HCT116 (cell line): ENCODE measurements at regions not wholly inside any gene's neighbourhood (a gene's known extent, or its start where the extent isn't known, plus 50 kb on each side); places are given as distances from the start of the nearest gene placed in this dataset.

Experiments used
- ATAC-seq: fragments of 200-7000 bp; cut with Tn5 transposase; 2 replicates; pipeline ENCODE4 v1.9.1; 2020; ENCODE audit warnings: mild to moderate bottlenecking, moderate library complexity
- BruUV-seq: library from RNA; stranded (reverse); fragments of 400-500 nt; replicated peaks from 2 replicates; lab custom pipeline; 2021; lab: Mats Ljungman, UMichigan
- CTCF ChIA-PET: fragments of 300-600 bp; sonication (Branson Sonifier 250); formaldehyde crosslinking; loops from one replicate; lab custom pipeline; 2021; ENCODE audit warnings: antibody characterized with exemption; lab: Charles Lee
- POLR2A ChIA-PET: fragments of 300-600, 350-600 bp; sonication (Branson Sonifier 250); formaldehyde crosslinking; loops from one replicate; lab custom pipeline; 2021; ENCODE audit warnings: antibody characterized with exemption; lab: Charles Lee
- RAD21 ChIA-PET, 2 experiments: fragments of 300-600 bp; sonication (Branson Sonifier 250); formaldehyde crosslinking; loops; one replicate each; lab custom pipeline; 2023; ENCODE audit warnings: low total read pairs in 2 of 2; ENCODE audit not compliant: uncharacterized antibody in 2 of 2, unreplicated experiment in 2 of 2, low non-redundant PET in 1 of 2; lab: Charles Lee
- DNase-seq: peaks from one replicate; pipeline ENCODE4 v3.0.0-alpha.2; 2010; ENCODE audit warnings: low read depth, low spot score
- H2AFZ ChIP-seq: fragments of 200-600 bp; shearing (Covaris generic), sonication (generic); 2 replicates; pipeline ENCODE4 v1.6.1; 2017; ENCODE audit warnings: low read depth, mixed run types, mixed read lengths, antibody characterized with exemption, low read length; ENCODE audit not compliant: poor library complexity, severe bottlenecking
- H3K27ac ChIP-seq: 2 replicates; pipeline ENCODE4 v1.5.1; 2012; ENCODE audit warnings: low read depth, low read length
- H3K27me3 ChIP-seq: fragments of 200-600 bp; sonication (generic); 2 replicates; pipeline ENCODE4 v1.6.1; 2016; ENCODE audit warnings: mixed run types, low read length, mixed read lengths; ENCODE audit not compliant: insufficient read depth
- H3K36me3 ChIP-seq, 2 experiments: fragments of 200-500 bp in 1 of 2; fragments of 200-600 bp in 1 of 2; sonication (Bioruptor generic) in 1 of 2; sonication (generic) in 1 of 2; 2 replicates each; pipeline versions ENCODE4 v1.5.1 to v1.6.1; 2014 to 2016; ENCODE audit warnings: low read length in 2 of 2, inconsistent platforms in 1 of 2, mixed read lengths in 1 of 2, mixed run types in 1 of 2; ENCODE audit not compliant: insufficient read depth in 2 of 2, control insufficient read depth in 1 of 2
- H3K4me1 ChIP-seq, 2 experiments: fragments of 200-600 bp in 1 of 2; sonication (generic) in 1 of 2; 2 replicates each; pipeline versions ENCODE4 v1.5.1 to v1.6.1; 2012 to 2017; ENCODE audit warnings: low read length in 2 of 2, inconsistent platforms in 1 of 2, mild to moderate bottlenecking in 1 of 2, mixed read lengths in 1 of 2, mixed run types in 1 of 2, moderate library complexity in 1 of 2; ENCODE audit not compliant: insufficient read depth in 2 of 2, control insufficient read depth in 1 of 2
- H3K4me2 ChIP-seq: fragments of 200-600 bp; sonication (generic); 2 replicates; pipeline ENCODE4 v1.6.1; 2017; ENCODE audit warnings: mixed run types, low read length, mixed read lengths
- H3K4me3 ChIP-seq, 2 experiments: fragments of 200-600 bp in 1 of 2; sonication (generic) in 1 of 2; replicated peaks in 1 of 2; 2 replicates each; pipeline ENCODE4 v1.5.1; 2011 to 2016; ENCODE audit warnings: low read length in 2 of 2, control low read depth in 1 of 2, low read depth in 1 of 2, mild to moderate bottlenecking in 1 of 2, mixed read lengths in 1 of 2, mixed run types in 1 of 2
- H3K79me2 ChIP-seq: fragments of 200-600 bp; sonication (generic); 2 replicates; pipeline ENCODE4 v1.6.1; 2017; ENCODE audit warnings: mild to moderate bottlenecking, mixed run types, low read length, moderate library complexity, mixed read lengths; ENCODE audit not compliant: insufficient read depth
- H3K9ac ChIP-seq: fragments of 200-600 bp; sonication (generic); 2 replicates; pipeline ENCODE4 v1.6.1; 2016; ENCODE audit warnings: low read length, mixed read lengths
- H3K9me2 ChIP-seq: fragments of 200-600 bp; sonication (generic), shearing (Covaris generic); 2 replicates; pipeline ENCODE4 v1.6.1; 2017; ENCODE audit warnings: mixed run types, mild to moderate bottlenecking, moderate library complexity; ENCODE audit not compliant: insufficient read depth
- H3K9me3 ChIP-seq, 2 experiments: fragments of 200-500 bp in 1 of 2; fragments of 200-600 bp in 1 of 2; sonication (Bioruptor generic) in 1 of 2; sonication (generic) in 1 of 2; 2 replicates each; pipeline ENCODE4 v1.6.1; 2014 to 2017; ENCODE audit warnings: low read length in 2 of 2, mixed read lengths in 2 of 2, inconsistent platforms in 1 of 2, low read depth in 1 of 2, mild to moderate bottlenecking in 1 of 2, mixed run types in 1 of 2, moderate library complexity in 1 of 2; ENCODE audit not compliant: control insufficient read depth in 1 of 2, insufficient read depth in 1 of 2
- H4K20me1 ChIP-seq: fragments of 200-600 bp; sonication (generic), shearing (Covaris generic); 2 replicates; pipeline ENCODE4 v1.6.1; 2017; ENCODE audit warnings: mixed run types, mild to moderate bottlenecking, moderate library complexity; ENCODE audit not compliant: insufficient read depth
- ATF3 ChIP-seq: IDR thresholded peaks from 2 replicates; pipeline ENCODE4 v1.6.1; 2012
- CBX3 ChIP-seq: IDR thresholded peaks from 2 replicates; pipeline ENCODE4 v1.6.1; 2012; ENCODE audit warnings: low read depth
- CEBPB ChIP-seq: IDR thresholded peaks from 2 replicates; pipeline ENCODE4 v1.6.1; 2012; ENCODE audit warnings: low read depth
- ELF1 ChIP-seq: IDR thresholded peaks from 2 replicates; pipeline ENCODE4 v1.6.1; 2012; ENCODE audit warnings: low read depth, borderline replicate concordance
- EZH2phosphoT487 ChIP-seq: fragments of 200-600 bp; IDR thresholded peaks from 2 replicates; pipeline ENCODE4 v1.6.1; 2018; ENCODE audit warnings: antibody characterized with exemption, borderline replicate concordance
- JUND ChIP-seq: IDR thresholded peaks from 2 replicates; pipeline ENCODE4 v1.6.1; 2012
- POLR2A ChIP-seq: IDR thresholded peaks from 2 replicates; pipeline ENCODE4 v1.7.0; 2011; ENCODE audit warnings: borderline replicate concordance; ENCODE audit not compliant: insufficient read depth, insufficient read length; ENCODE audit errors: extremely low read depth
- POLR2AphosphoS5 ChIP-seq: IDR thresholded peaks from 2 replicates; pipeline ENCODE4 v1.6.1; 2011; ENCODE audit warnings: mild to moderate bottlenecking, low read depth, low read length, moderate library complexity
- RAD21 ChIP-seq: IDR thresholded peaks from 2 replicates; pipeline ENCODE4 v1.6.1; 2012; ENCODE audit warnings: low read depth, mild to moderate bottlenecking
- REST ChIP-seq: IDR thresholded peaks from 2 replicates; pipeline ENCODE4 v1.6.1; 2012; ENCODE audit warnings: low read depth
- SIN3A ChIP-seq: IDR thresholded peaks from 2 replicates; pipeline ENCODE4 v1.6.1; 2012; ENCODE audit warnings: low read depth
- SP1 ChIP-seq: IDR thresholded peaks from 2 replicates; pipeline ENCODE4 v1.6.1; 2012; ENCODE audit warnings: low read depth
- SRF ChIP-seq: IDR thresholded peaks from 2 replicates; pipeline ENCODE4 v1.6.1; 2012; ENCODE audit warnings: low read depth
- ZNF274 ChIP-seq: fragments of 200-500 bp; sonication (Bioruptor generic); IDR thresholded peaks from 2 replicates; pipeline ENCODE4 v1.6.1; 2014; ENCODE audit warnings: mild to moderate bottlenecking, low read depth, low read length, inconsistent platforms
- intact Hi-C: fragments of 100-400 bp; cut with micrococcal nuclease; formaldehyde crosslinking; loops from 2 replicates; pipeline ENCODE4 v1.10.0; 2022
- TF ChIP-seq, protein P1 (sequence below): IDR thresholded peaks from 2 replicates; pipeline ENCODE4 v1.6.1; 2012

- H3K36me3 ChIP-seq = no peaks in the 10 kb centered on the region
- no peaks in the 10 kb centered on the region for H3K79me2 ChIP-seq
- no peak overlapping the region for H3K4me2 ChIP-seq
- no peak overlapping the region for H2AFZ ChIP-seq
- H3K9ac ChIP-seq = no peak overlapping the region
- ChIA-PET POLR2A (no interaction called here), CTCF (no interaction called here), RAD21 (no interaction called here)
- peaks cover 0 to 19% of the 10 kb centered on the region in 2 experiments; a peak in 2 of 4 replicates for H3K9me3 ChIP-seq
- ATAC-seq (no peak), DNase-seq (no peak)
- intact Hi-C loops = no loop called here
- H3K4me1 ChIP-seq = no peaks in the 10 kb centered on the region
- TF ChIP-seq EZH2phosphoT487 = no peak
- no peak for TF ChIP-seq ELF1
- TF ChIP-seq SIN3A = no peak
- TF ChIP-seq SP1 = no peak
- no peak for TF ChIP-seq POLR2AphosphoS5
- TF ChIP-seq SRF = no peak
- TF ChIP-seq POLR2A = no peak
- TF ChIP-seq JUND = no peak
- TF ChIP-seq RAD21 = no peak
- TF ChIP-seq, protein P1, sequence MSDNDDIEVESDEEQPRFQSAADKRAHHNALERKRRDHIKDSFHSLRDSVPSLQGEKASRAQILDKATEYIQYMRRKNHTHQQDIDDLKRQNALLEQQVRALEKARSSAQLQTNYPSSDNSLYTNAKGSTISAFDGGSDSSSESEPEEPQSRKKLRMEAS = no peak
- TF ChIP-seq CBX3 = no peak
- TF ChIP-seq REST = no peak
- no peak for TF ChIP-seq CEBPB
- TF ChIP-seq ZNF274 = no peak
- no peak for TF ChIP-seq ATF3
- no peak overlapping the region for H3K27ac ChIP-seq
- no peak overlapping the region for H3K4me3 ChIP-seq
- no peaks in the 10 kb centered on the region for H3K27me3 ChIP-seq
- no peaks in the 10 kb centered on the region for H3K9me2 ChIP-seq
- no TSS peak for BruUV-seq
- no peaks in the 10 kb centered on the region for H4K20me1 ChIP-seq
Measured at GRCh38 chr18:4931209-4931608, 265.8 kb downstream of the AKAIN1 start.
